Sigmoid colon (tissue), 4 donors: ENCODE measurements at regions not wholly inside any gene's neighbourhood (a gene's known extent, or its start where the extent isn't known, plus 50 kb on each side); places are given as distances from the start of the nearest gene placed in this dataset.

ENCODE experiments used
- EP300 ChIP-seq, 4 donors: sonication (generic); formaldehyde crosslinking; IDR thresholded peaks; one replicate each; pipeline ENCODE4 v1.6.1; 2017; ENCODE audit warnings: antibody characterized with exemption in 4 of 4
- POLR2A ChIP-seq, 2 donors: fragments of 450-650 bp; IDR thresholded peaks; one replicate each; pipeline ENCODE4 v1.6.1; 2016; ENCODE audit warnings: antibody characterized with exemption in 2 of 2, mild to moderate bottlenecking in 2 of 2, moderate library complexity in 2 of 2
- TF ChIP-seq, protein P1 (sequence below), 4 experiments: fragments of 450-650 bp in 3 of 4; fragments of 200-600 bp in 1 of 4; IDR thresholded peaks; one replicate each; pipeline ENCODE4 v1.5.1; 2016 to 2019; ENCODE audit warnings: antibody characterized with exemption in 4 of 4, mild to moderate bottlenecking in 3 of 4, moderate library complexity in 2 of 4

GRCh38 chr10:131002031-131002861 lies 309.3 kb downstream of the TCERG1L start:
- TF ChIP-seq POLR2A (IDR thresholded peaks at IDR 0.05), result no peak
- no peak for TF ChIP-seq EP300 (IDR thresholded peaks at IDR 0.05)
- TF ChIP-seq, protein P1, sequence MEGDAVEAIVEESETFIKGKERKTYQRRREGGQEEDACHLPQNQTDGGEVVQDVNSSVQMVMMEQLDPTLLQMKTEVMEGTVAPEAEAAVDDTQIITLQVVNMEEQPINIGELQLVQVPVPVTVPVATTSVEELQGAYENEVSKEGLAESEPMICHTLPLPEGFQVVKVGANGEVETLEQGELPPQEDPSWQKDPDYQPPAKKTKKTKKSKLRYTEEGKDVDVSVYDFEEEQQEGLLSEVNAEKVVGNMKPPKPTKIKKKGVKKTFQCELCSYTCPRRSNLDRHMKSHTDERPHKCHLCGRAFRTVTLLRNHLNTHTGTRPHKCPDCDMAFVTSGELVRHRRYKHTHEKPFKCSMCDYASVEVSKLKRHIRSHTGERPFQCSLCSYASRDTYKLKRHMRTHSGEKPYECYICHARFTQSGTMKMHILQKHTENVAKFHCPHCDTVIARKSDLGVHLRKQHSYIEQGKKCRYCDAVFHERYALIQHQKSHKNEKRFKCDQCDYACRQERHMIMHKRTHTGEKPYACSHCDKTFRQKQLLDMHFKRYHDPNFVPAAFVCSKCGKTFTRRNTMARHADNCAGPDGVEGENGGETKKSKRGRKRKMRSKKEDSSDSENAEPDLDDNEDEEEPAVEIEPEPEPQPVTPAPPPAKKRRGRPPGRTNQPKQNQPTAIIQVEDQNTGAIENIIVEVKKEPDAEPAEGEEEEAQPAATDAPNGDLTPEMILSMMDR (IDR thresholded peaks at IDR 0.05), result no peak
